ENCODE measurements at regions not wholly inside any gene's neighbourhood (a gene's known extent, or its start where the extent isn't known, plus 50 kb on each side); places are given as distances from the start of the nearest gene placed in this dataset.

GRCh38 chr10:131689954-131690757 lies 210.7 kb upstream of the PPP2R2D start:
- Histone ChIP-seq H3K9me3 (no peaks in the 10 kb centered on the region), H3K36me3 (no peaks in the 10 kb centered on the region), H3K27ac (no peak overlapping the region), H3K27me3 (peaks cover 12% of the 10 kb centered on the region), H3K4me1 (no peaks in the 10 kb centered on the region), H3K4me3 (no peak overlapping the region)
- WGBS, result 69% methylated on average over 13 of the region's 15 CpGs
- TF ChIP-seq POLR2AphosphoS5 (IDR thresholded peaks at IDR 0.05) (no peak), POLR2A (IDR thresholded peaks at IDR 0.05) (no peak), CTCF (IDR thresholded peaks at IDR 0.05) (no peak), EP300 (IDR thresholded peaks at IDR 0.05) (no peak)
- DNase-seq (ENCODE audit: low spot score in 2 of 2), result no peak

- no peak for DNase-seq (ENCODE audit: low spot score in 2 of 2)
- H3K27ac ChIP-seq, result no peak overlapping the region
- no peaks in the 10 kb centered on the region for H3K4me1 ChIP-seq
- no peaks in the 10 kb centered on the region for H3K9me3 ChIP-seq
- 73% methylated on average over 2 of the region's 14 CpGs for WGBS
- H3K36me3 ChIP-seq, result no peaks in the 10 kb centered on the region
- H3K4me3 ChIP-seq, result no peak overlapping the region
- no peak for TF ChIP-seq CTCF (IDR thresholded peaks at IDR 0.05)
- no peak for TF ChIP-seq EP300 (IDR thresholded peaks at IDR 0.05)
- TF ChIP-seq POLR2AphosphoS5 (IDR thresholded peaks at IDR 0.05), result no peak
- TF ChIP-seq POLR2A (IDR thresholded peaks at IDR 0.05), result no peak
- H3K27me3 ChIP-seq, result peaks cover 14% of the 10 kb centered on the region
These were observed 210.0 kb upstream of the PPP2R2D start for GRCh38 chr10:131690805-131691239.

GRCh38 chr10:131691481-131692090 lies 209.2 kb upstream of the PPP2R2D start:
- H3K36me3 ChIP-seq, result no peaks in the 10 kb centered on the region
- WGBS, result 72% methylated on average over 16 of the region's 16 CpGs
- H3K4me1 ChIP-seq, result no peaks in the 10 kb centered on the region
- no peak overlapping the region for H3K27ac ChIP-seq
- no peak for TF ChIP-seq POLR2AphosphoS5 (IDR thresholded peaks at IDR 0.05)
- no peak for TF ChIP-seq EP300 (IDR thresholded peaks at IDR 0.05)
- TF ChIP-seq POLR2A (IDR thresholded peaks at IDR 0.05), result no peak
- TF ChIP-seq CTCF (IDR thresholded peaks at IDR 0.05), result no peak
- no peak for DNase-seq (ENCODE audit: low spot score in 2 of 2)
- no peak overlapping the region for H3K4me3 ChIP-seq
- peaks cover 14% of the 10 kb centered on the region for H3K27me3 ChIP-seq
- no peaks in the 10 kb centered on the region for H3K9me3 ChIP-seq

GRCh38 chr10:131692176-131692575 lies 208.6 kb upstream of the PPP2R2D start:
- Histone ChIP-seq H3K36me3 (no peaks in the 10 kb centered on the region), H3K4me1 (no peaks in the 10 kb centered on the region), H3K27me3 (peaks cover 11% of the 10 kb centered on the region), H3K27ac (no peak overlapping the region), H3K4me3 (no peak overlapping the region), H3K9me3 (no peaks in the 10 kb centered on the region)
- 60% methylated on average over 12 of the region's 12 CpGs for WGBS
- TF ChIP-seq CTCF (IDR thresholded peaks at IDR 0.05) (no peak), POLR2AphosphoS5 (IDR thresholded peaks at IDR 0.05) (no peak), EP300 (IDR thresholded peaks at IDR 0.05) (no peak), POLR2A (IDR thresholded peaks at IDR 0.05) (no peak)
- DNase-seq (ENCODE audit: low spot score in 2 of 2), result no peak

GRCh38 chr10:131692686-131693334 lies 208.0 kb upstream of the PPP2R2D start:
- H3K4me1 ChIP-seq, result no peaks in the 10 kb centered on the region
- H3K4me3 ChIP-seq, result no peak overlapping the region
- 64% methylated on average over 7 of the region's 11 CpGs for WGBS
- H3K36me3 ChIP-seq, result no peaks in the 10 kb centered on the region
- peaks cover 11% of the 10 kb centered on the region for H3K27me3 ChIP-seq
- no peaks in the 10 kb centered on the region for H3K9me3 ChIP-seq
- H3K27ac ChIP-seq, result no peak overlapping the region
- DNase-seq (ENCODE audit: low spot score in 2 of 2), result no peak
- TF ChIP-seq CTCF (IDR thresholded peaks at IDR 0.05), result no peak
- no peak for TF ChIP-seq POLR2AphosphoS5 (IDR thresholded peaks at IDR 0.05)
- TF ChIP-seq EP300 (IDR thresholded peaks at IDR 0.05), result no peak
- TF ChIP-seq POLR2A (IDR thresholded peaks at IDR 0.05), result no peak

All from suprapubic skin (tissue), 4 donors.